GM12864 (cell line): ENCODE measurements at regions not wholly inside any gene's neighbourhood (a gene's known extent, or its start where the extent isn't known, plus 50 kb on each side); places are given as distances from the start of the nearest gene placed in this dataset.

Source experiments
- DNase-seq: peaks from one replicate; pipeline ENCODE4 v3.0.0-alpha.2; 2011; ENCODE audit warnings: low read depth
- H3K4me3 ChIP-seq: 2 replicates; pipeline ENCODE4 v1.5.1; 2011; ENCODE audit warnings: mild to moderate bottlenecking, low read depth, low read length, control low read depth
- TF ChIP-seq, protein P1 (sequence below): IDR thresholded peaks from 2 replicates; pipeline ENCODE4 v1.5.1; 2011; ENCODE audit warnings: low read depth, mild to moderate bottlenecking, moderate library complexity, low read length, control low read depth, inconsistent platforms; ENCODE audit errors: missing control alignments

DNA sequence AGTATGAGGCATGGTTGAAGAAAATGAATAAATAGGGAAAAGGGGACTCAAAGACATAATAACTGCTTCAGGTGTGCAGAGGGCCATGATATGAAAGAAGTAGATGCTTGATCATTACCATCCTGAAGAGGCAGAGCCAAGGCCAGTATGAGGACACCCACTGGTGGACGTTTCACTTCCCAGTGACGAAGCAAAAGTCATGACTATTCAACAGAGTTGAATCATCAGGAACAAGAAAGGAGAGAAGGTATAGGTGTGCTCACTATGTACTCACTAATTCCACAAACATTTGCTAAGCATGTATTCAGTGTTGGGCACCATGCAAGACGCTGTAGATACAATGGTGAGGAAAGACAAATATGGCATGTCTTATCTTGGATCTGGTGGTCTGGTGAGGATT, 319.2 kb upstream of the RUNX1 start:
- TF ChIP-seq, protein P1, sequence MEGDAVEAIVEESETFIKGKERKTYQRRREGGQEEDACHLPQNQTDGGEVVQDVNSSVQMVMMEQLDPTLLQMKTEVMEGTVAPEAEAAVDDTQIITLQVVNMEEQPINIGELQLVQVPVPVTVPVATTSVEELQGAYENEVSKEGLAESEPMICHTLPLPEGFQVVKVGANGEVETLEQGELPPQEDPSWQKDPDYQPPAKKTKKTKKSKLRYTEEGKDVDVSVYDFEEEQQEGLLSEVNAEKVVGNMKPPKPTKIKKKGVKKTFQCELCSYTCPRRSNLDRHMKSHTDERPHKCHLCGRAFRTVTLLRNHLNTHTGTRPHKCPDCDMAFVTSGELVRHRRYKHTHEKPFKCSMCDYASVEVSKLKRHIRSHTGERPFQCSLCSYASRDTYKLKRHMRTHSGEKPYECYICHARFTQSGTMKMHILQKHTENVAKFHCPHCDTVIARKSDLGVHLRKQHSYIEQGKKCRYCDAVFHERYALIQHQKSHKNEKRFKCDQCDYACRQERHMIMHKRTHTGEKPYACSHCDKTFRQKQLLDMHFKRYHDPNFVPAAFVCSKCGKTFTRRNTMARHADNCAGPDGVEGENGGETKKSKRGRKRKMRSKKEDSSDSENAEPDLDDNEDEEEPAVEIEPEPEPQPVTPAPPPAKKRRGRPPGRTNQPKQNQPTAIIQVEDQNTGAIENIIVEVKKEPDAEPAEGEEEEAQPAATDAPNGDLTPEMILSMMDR = no peak
- H3K4me3 ChIP-seq = no peak overlapping the region
- no peak for DNase-seq

- TF ChIP-seq, protein P1 = no peak
- no peak overlapping the region for H3K4me3 ChIP-seq
- no peak for DNase-seq
Measured at GRCh38 chr21:35367553-35367952, 318.5 kb upstream of the RUNX1 start.

DNA sequence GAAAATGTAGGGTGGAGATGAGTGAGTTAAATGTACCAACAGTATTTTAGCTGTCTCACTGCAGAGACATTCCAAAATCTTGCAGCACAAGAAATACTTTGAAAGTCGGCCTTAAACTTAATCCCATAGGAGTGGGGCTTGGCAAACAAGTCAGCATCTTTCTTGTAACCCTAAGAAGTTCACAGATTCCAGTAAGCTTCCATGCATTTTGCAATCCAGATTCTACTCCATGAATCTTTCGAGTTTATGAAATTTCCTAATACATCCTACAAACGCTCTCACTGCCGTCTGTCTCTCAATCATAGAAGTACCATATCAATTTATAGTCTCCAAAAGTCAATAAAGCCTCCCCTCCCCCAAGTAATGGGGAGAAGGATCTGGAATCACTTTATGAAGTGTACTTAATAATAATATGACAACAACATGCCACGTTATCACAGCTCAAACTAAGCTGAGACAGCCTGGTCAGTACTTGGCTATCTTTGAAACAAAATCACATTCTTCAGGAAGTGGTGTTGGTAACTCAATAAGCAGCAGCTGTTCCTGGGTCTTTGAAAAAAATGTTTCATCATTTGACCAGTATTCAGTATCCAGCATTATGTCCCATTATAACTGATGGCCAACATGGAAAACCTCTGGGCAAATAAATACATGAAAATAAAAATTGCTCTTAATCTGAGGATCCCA, 317.4 kb upstream of the RUNX1 start:
- H3K4me3 ChIP-seq = no peak overlapping the region
- TF ChIP-seq, protein P1 = no peak
- DNase-seq = no peak

DNA sequence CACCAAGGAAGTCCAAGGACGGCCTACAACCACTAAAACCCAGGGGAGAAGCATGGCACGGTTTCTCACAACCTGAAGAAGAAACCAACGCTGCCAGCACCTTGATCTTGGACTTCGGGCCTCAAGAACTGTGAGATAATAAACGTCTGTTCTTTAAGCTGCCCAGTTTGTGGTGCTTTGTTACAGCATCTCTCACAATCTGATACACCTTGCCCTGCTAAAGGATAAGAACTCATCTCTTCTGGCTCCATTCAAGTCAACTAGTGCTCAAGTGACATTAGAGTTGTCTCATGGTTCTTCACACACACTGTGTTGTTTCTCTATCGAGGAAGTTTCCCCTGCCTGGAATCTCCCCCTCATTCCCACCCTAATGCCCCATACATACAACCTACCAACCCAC, 314.4 kb upstream of the RUNX1 start:
- H3K4me3 ChIP-seq = no peak overlapping the region
- DNase-seq = no peak

GRCh38 chr21:35361988-35362387, 312.9 kb upstream of the RUNX1 start:
- TF ChIP-seq, protein P1 = no peak
- H3K4me3 ChIP-seq = no peak overlapping the region
- no peak for DNase-seq

More for the DNA sequence above, 314.4 kb upstream of the RUNX1 start:
- TF ChIP-seq, protein P1 = no peak

DNA sequence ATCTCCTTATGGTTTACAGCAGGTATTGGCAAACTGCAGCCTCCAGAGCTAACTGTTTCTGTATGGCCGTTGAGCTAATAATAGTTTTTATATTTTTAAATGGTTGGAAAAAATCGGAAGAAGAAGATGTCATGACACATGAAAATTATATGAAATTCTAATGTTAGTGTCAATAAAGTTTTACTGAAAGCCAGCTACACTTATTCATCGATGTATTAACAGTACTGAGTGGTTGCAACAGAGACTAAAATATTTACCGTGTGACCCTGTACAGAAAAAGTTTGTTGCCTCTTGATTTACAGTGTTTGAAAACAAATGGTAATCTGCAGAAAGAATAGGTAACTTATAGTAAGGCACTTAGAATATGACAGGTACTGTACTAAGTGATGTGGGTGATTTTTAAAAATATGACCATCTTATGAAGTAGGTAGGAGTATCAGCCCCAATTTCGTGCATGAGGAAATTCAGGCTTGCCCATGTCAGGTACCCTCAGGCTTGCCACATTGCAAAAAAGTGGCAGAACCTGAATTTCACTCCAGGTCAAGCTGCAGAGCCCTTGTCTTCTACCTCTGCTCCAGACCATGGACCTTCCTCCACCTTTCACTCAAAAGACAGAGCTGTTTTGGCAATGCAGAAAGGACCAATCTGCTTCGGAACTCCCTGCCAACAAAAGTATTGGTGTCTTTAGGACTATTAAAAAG, 311.9 kb upstream of the RUNX1 start:
- TF ChIP-seq, protein P1 = no peak
- no peak overlapping the region for H3K4me3 ChIP-seq
- DNase-seq = no peak
